HG02678 (cell line): ENCODE measurements at regions not wholly inside any gene's neighbourhood (a gene's known extent, or its start where the extent isn't known, plus 50 kb on each side); places are given as distances from the start of the nearest gene placed in this dataset.
"Not testable (repeated sequence)": the region's sequence is repeated elsewhere in the genome, so short reads cannot be mapped to it uniquely, and the experiment has no call there.

Experiments
- ATAC-seq: cut with Tn5 transposase; IDR thresholded peaks from one replicate; pipeline ENCODE4 v1.9.1; 2021; ENCODE audit warnings: mild to moderate bottlenecking, moderate library complexity; ENCODE audit not compliant: unreplicated experiment

DNA sequence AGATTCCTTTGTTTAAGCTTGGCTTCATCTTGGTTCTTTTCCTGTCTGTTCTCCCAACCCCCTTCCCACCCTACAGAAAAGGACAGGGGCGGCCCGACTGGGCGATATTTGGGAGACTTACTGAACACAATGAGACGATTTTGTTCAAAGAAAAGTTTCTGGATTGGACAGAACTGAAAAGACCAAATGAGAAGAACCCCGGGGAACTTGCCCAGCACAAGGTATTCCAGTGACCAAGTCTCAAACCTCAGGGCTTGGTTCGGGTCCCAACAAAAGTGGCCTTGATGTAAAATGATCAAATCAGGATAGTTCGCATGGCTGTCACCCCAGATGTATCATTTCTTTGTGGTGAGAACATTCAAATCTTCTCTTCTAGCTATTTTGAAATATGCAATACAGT is 73.9 kb upstream of the LYZL2 start:
- ATAC-seq: not testable (repeated sequence)

DNA sequence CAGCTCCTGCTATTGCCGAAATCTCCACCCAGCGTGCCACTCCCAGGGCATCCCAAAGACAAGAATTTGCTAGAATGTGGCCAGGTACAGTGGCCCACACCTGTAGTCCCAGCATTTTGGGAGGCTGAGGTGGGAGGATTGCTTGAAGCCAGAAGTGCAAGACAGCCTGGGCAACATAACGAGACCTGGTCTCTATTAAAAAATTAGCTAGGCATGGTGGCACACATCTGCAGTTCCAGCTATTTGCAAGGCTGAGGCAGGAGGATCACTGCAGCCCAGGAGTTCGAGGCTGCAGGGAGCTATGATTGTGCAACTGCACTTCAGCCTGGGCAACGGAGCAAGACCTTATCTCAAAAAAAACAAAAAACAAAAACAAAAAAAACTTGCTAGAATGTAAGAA is 73.3 kb upstream of the LYZL2 start:
- ATAC-seq: no peak

DNA sequence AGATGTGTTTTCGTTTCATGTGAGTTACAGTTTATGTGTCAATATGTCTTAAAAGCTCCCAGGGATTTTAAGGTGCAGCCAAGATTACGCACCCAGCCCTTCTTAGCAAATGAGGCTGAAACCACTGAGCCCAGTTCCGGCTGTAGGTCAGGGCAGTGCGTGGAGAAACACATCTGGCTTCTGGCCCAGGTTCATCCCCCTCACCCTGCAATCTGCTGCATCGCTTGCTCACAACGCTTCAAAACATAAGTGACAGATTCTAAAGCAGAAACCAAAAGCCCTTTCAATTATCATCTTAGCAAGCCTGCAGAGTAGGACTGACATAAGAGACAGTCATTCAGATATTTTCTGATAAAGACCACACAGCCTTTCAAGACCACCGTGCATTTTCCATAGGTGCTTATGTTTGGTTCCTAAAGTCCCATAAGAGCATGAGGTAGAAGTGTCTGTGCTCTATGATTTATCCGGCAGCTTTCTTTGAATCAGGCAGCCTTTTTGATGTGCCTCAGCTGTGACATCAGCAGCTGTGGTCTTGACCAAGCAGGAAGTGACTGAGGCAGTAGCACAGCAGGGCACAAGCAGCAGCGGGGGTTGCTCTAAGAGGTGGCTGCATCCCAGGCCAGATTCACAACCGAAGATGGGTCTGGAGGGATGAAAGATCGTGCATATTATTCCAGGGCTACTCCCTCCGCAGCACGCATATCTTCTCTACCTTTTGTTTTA is 72.1 kb upstream of the LYZL2 start:
- peak; percentile 61 for ATAC-seq

DNA sequence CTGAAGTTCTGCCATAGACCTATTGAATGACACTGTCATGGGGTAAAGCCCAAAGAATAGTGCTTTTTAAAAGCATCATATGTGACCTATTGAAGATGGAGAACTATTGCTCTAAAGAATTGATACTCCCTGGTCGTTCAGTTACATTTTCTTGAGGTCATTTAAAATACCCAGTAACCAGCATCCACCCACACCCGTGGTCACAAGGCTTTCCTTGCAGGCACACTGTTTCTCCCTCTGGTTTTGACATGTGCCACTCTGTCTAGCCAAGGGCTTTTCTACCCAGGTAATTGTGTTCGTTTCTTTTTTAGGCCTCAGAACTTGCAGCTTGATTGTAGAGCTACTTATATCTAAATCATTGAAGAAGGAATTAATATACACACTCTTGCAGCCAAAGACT is 68.3 kb upstream of the LYZL2 start:
- ATAC-seq: no peak

DNA sequence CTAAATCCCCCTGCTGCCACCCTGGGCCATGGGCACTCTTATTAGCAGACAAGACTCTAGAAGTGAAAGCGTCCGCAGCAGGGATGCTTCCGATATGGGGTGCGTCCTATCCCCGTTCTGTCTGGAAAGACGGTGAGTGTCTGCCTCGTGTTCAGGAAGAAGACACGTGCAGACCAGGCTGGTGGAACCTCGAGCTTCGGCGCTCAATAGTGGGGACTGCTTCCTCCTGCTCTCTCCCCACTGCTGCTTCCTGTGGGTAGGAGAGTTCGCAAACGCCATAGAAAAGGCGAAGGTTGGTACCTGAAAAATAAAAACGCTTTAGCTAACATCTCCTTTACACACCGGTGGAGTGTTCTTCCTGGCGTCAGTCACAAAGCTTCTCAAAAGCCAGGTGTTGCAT is 67.7 kb upstream of the LYZL2 start:
- ATAC-seq: not testable (repeated sequence)

DNA sequence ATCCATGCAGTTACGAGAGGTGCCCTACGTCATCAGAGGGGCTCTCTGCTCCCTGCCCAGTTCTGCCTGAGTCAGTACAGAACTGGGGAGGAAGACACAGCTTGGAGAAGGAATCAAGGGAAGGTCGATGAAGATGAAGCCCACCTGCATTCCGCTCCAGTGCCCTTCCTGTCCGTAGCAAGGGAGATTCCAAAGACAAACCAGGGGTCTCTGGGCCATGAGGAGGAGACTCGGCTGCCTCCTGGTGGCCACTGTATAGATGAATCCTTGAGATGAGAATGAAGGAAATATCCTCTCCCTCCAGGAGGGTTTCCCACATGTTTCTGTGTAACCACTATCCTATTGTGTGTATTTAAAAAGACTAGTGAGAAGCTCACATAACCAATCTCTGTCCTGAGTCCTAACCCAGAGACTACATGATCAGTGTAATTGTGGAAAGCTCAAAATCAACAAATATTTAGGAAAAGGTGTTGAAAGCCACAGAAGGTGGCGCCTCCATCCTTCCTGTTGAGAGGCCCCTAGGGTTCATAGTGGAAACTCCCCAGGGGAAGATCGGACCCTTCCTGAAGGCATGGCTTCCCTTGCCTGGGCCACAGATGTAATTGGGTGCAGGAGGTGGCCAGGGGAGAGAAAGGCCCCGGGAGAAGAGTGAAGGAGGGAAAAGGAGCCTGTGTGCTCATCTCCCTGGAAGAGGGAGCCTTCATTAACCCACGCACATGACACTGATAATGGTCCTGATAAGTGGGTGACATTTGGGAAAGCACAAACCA is 67.0 kb upstream of the LYZL2 start:
- ATAC-seq: not testable (repeated sequence)

DNA sequence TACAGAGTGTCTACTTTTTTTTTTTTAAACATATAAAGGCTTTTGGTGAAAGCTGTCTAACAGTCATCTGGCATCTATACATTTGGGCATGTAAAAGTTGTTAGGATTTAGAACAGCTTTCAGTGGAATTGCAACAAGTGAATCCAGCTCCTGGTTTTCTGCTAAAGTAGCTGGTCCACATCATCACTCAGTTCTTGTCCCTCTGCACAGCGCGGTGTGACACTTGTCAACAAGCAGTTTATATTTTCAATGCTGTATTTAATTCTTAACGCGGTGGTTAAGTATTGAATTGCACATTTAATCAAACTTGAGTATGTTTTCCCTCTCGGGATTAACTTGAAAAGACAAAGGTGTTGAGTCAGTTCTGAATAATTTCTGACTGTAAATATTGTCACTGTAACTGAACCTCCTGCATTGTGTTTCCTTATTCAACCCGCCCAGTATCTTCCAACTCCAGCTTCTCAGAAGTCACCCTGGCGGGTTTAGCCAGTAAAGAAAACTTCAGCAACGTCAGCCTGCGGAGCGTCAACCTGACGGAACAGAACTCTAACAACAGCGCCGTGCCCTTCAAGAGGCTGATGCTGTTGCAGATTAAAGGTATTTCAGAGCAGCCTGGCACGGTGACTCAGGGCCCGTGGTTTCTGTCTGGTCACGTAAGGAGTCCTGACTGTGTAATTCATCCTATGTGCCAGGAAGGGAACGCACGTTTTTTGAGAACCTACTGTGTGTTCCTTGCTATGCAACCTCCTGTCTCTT is 66.1 kb upstream of the LYZL2 start:
- ATAC-seq: not testable (repeated sequence)

DNA sequence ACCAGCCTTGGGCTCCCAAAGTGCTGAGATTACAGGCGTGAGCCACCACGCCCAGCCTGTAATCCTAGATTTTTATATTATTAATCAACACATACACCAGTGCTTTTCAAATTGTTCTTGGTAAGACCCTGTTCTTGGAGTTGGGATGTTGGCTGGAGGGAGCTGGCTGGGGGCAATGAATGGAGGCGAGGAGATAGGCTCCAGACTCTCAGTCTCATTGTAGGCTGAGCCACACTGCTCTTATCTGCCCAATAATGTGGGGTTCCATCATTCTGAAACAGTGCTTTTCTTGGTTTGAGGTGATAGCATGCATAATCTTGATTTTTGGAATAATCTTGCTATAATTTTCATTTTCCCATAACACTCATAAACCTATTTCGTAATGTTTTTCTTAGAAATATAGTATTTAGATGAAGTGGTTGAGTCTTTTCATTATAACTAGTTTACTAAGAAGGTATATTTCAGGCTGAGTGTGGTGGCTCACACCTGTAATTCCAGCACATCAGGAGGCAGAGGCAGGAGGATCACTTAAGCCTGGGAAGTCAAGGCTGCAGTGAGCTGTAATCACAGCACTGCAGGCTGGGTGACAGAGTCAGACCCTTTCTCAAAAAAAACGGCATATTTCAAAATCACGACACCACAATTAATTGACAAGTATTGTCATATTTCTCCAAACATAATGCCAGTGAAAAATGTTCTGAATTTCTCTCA is 65.1 kb upstream of the LYZL2 start:
- no peak for ATAC-seq

DNA sequence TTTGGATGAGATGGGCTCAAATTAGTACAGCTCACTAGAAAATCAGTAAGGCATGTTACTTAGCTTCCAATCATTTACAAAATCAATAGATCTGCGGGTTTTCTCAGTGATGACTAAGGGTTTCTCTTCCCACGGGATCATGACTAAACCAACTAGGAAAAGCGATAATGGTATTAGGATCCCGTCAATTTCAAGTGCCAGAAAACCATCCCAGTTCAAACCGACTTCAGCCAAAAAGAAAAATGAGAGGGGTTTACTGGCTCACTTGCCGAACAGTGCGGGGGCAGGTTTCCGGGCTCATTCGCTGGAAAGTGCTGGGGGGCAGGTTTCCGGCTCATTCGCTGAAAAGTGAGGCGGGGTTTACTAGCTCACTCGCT is 62.1 kb upstream of the LYZL2 start:
- no peak for ATAC-seq

DNA sequence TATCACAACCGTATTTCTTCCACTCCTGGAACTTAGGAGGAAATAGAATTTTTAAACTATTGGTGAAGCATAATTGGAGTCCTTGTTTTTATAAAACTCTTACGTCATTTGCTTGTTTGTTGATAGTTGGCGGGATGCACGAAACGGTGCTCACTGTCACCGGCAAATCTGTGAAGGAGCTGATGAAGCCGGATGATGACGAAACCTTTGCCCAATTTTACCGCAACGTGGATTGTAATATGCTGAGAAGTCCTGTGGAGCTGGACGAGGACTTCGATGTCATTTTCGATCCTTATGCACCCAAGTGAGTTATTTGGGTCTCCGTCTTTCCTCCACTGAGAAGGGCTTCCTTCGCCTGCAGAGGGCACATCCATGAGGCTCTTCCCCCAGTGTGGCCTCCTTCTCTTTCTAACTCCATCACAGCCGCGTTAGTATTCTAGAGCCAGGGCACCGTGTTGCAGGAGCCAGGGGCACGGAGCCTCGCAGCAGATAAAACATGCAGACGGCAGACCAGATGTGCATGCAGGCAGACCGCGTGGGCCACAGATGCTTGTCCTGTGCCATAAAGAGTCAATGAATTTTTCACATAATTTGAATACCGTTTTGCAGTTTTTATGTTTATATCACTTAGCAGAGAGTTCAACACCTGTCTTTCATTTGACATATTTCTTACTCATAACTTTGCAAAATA is 61.5 kb upstream of the LYZL2 start:
- ATAC-seq: not testable (repeated sequence)

DNA sequence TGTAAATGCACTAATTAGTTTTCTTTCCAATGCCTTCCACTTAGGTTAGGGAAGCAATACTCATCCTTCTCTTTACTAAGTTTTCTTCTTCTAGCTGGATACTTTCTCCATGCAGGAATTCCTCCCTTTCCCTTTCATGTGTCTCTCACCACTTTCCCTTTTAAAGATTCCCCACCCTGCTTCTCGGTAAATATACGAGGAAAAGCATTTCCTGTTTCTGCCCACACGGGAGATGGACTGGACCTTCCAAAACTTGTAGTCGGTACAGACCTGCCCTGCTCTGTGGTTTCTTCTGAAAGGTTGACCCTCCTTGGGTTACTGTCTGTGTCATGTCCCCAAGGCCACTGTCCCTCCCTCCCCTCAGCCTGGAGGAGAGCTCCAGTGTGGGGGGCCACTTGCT is 58.9 kb upstream of the LYZL2 start:
- ATAC-seq: no peak

DNA sequence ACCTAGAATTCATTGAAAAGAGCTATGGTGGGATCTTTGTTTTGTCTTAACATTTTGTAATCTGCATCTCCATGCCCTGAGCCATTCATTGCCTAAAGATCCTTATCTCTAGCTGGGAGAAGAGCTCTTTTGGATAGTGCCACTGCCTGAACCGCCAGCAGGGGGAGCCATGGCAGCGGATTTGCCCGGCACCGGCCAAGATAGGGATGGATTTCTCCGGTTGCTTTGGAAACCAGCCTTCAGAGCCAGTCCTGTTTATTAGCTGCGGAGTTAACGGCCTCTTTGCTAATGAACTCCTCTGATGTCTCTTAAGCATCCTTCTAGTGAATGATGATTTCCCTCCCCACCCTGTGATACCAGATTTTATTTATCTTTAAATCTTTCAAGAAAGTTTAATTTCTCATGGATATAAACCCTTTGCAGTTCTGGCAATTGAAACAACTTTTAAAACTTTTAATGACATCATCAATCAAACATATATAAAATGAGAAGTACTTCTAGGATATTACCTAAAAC is 58.2 kb upstream of the LYZL2 start:
- ATAC-seq: no peak

DNA sequence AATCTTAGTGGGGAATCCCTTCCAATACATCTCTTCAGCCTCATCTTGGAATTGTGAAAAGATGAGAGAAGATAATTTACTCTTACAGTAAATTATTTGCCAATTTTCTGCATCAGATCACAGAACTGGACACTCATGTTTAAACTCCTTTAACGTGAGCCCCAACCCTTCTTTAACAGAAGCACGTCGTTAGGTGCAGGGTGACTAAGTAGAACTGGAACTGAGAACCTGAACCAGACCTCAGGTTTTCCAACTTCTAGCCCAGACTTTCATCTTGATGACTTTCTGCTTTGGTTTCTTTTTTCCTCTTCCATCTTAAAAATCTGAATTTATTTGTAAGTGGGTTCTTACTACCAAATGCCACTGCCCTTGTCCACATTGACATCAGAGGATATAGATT is 57.2 kb upstream of the LYZL2 start:
- ATAC-seq: no peak

DNA sequence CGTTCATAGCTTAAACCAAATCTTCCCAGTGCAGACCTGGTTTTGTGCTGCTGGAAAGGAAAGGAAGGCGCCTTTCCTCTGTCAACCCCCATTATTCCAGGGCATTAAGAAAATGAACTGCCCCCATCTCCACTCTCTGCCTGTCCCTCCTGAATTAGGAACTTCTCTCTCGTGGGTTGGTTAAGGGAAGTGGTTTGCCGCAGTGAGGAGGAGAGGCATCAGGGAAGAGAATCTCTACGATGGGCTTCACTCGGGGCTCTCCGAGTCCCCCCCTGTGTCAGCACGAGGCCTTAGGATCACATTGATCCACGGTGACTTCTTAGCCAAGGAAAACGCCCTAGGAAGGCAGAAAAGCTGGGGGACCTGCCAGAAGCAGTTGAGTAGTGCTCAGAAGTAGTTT is 53.9 kb upstream of the LYZL2 start:
- no peak for ATAC-seq

DNA sequence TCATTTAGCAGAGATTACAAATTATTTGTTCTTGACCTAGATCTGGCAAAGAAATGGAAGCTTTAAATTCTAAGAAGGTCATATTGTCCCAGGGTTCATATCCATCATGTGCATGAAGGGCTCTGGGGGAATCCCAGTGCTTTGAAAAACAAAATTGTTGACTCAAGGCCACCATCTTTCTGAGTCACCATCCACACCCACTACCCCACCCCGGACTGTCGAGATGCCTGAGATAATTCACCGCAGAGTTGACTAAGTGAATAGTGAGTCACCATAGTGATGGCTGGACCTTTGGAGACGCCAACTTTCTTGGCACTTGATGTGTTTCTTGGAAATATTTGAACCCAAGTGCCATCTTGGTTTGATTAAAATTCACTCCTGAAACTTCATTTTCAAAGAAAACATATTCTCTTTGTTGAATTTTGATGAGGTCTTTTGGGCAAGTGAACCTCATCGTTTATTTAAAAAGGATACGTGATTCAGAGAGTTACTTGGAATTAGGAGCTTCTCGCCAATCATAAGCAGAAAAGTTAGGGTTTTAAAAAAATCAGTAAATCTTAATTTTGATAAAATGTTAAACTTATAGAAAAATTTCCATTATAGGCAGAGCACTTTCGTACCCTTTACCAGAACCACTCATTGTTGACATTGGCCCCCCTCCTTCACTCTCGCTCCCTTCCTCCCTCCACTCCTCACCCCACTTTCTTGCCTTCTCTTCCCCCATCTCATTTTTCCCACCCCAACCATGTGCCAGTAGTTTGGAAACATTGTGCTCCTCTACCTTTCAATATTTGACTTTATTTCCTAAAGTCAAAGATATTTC is 53.0 kb upstream of the LYZL2 start:
- ATAC-seq: not testable (repeated sequence)

DNA sequence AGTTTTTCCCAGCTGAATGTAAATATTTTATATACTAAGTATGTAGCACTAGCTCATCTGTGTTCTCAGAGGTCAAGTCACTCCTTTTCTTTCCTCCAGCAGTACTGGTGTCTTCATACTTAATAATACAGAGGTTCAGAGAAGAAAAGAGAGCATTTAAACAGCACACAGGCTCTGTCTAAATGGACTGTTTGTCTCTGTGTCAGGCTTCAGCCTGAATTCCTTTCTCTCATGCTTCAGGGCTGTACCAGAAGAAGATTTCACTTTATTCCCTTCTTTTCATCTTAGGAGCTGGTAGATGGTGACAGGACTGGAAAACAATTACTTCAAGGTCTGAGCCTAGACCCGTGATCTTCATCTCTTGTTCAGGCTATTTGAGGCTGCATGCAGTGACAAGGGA is 51.4 kb upstream of the LYZL2 start:
- ATAC-seq: no peak
